GM23338 (cell line): ENCODE measurements at regions not wholly inside any gene's neighbourhood (a gene's known extent, or its start where the extent isn't known, plus 50 kb on each side); places are given as distances from the start of the nearest gene placed in this dataset.

Experiments
- ATAC-seq: fragments of 200-7000 bp; cut with Tn5 transposase; 3 replicates; pipeline ENCODE4 v1.9.1; 2020
- DNase-seq: peaks from one replicate; pipeline ENCODE4 v3.0.0-alpha.2; 2015; ENCODE audit warnings: low spot score
- H2AFZ ChIP-seq: fragments of 200-600 bp; sonication (generic); 2 replicates; pipeline ENCODE4 v1.8.0; 2016; ENCODE audit warnings: antibody characterized with exemption, mild to moderate bottlenecking, moderate library complexity
- H3F3A ChIP-seq: fragments of 200-600 bp; sonication (generic); replicated peaks from 2 replicates; pipeline ENCODE4 v1.8.0; 2017; ENCODE audit warnings: antibody characterized with exemption, mixed run types, low read depth
- H3K27ac ChIP-seq: fragments of 200-600 bp; sonication (generic); 2 replicates; pipeline ENCODE4 v1.6.1; 2016; ENCODE audit warnings: low read depth
- H3K27me3 ChIP-seq: fragments of 200-600 bp; sonication (generic); 2 replicates; pipeline ENCODE4 v1.8.0; 2016; ENCODE audit warnings: mild to moderate bottlenecking, mixed run types, moderate library complexity; ENCODE audit not compliant: insufficient read depth
- H3K36me3 ChIP-seq: fragments of 200-600 bp; sonication (generic); 2 replicates; pipeline ENCODE4 v1.8.0; 2016; ENCODE audit warnings: mild to moderate bottlenecking; ENCODE audit not compliant: insufficient read depth
- H3K4me1 ChIP-seq: fragments of 200-600 bp; sonication (generic); 2 replicates; pipeline ENCODE4 v1.8.0; 2016; ENCODE audit warnings: mild to moderate bottlenecking, moderate library complexity; ENCODE audit not compliant: insufficient read depth
- H3K4me2 ChIP-seq: fragments of 200-600 bp; sonication (generic); 2 replicates; pipeline ENCODE4 v1.7.1; 2017; ENCODE audit warnings: mixed run types
- H3K4me3 ChIP-seq: fragments of 200-600 bp; sonication (generic); 2 replicates; pipeline ENCODE4 v1.6.1; 2016; ENCODE audit warnings: mixed run types
- H3K79me2 ChIP-seq: fragments of 200-600 bp; sonication (generic); replicated peaks from 2 replicates; pipeline ENCODE4 v1.8.0; 2017; ENCODE audit warnings: mild to moderate bottlenecking; ENCODE audit not compliant: insufficient read depth
- H3K9me2 ChIP-seq: fragments of 200-600 bp; sonication (generic); 2 replicates; pipeline ENCODE4 v1.8.0; 2017; ENCODE audit not compliant: insufficient read depth
- H4K20me1 ChIP-seq: fragments of 200-600 bp; sonication (generic); replicated peaks from 2 replicates; pipeline ENCODE4 v1.8.0; 2017; ENCODE audit warnings: mild to moderate bottlenecking; ENCODE audit not compliant: insufficient read depth
- H3K27ac Mint-ChIP-seq: 2 replicates; pipeline ENCODE4 v1.8.0; 2020; ENCODE audit warnings: inconsistent platforms, mild to moderate bottlenecking, moderate library complexity, mixed read lengths
- H3K27me3 Mint-ChIP-seq: 3 replicates; pipeline ENCODE4 v1.8.0; 2022; ENCODE audit warnings: low read depth, mild to moderate bottlenecking, moderate library complexity, mixed read lengths, inconsistent platforms; ENCODE audit not compliant: insufficient read depth, poor library complexity
- H3K36me3 Mint-ChIP-seq: 3 replicates; pipeline ENCODE4 v1.8.0; 2021; ENCODE audit warnings: low read depth, mild to moderate bottlenecking, inconsistent platforms, moderate library complexity, mixed read lengths
- H3K4me1 Mint-ChIP-seq: 3 replicates; pipeline ENCODE4 v1.8.0; 2020; ENCODE audit warnings: mild to moderate bottlenecking, inconsistent platforms, mixed read lengths
- H3K4me3 Mint-ChIP-seq: 3 replicates; pipeline ENCODE4 v1.8.0; 2021; ENCODE audit warnings: moderate library complexity, mild to moderate bottlenecking, inconsistent platforms, mixed read lengths
- H3K9me3 Mint-ChIP-seq: 3 replicates; pipeline ENCODE4 v1.8.0; 2020; ENCODE audit warnings: moderate library complexity, mild to moderate bottlenecking, inconsistent platforms, mixed read lengths
- CREB1 ChIP-seq: fragments of 250-450 bp; sonication (Bioruptor Pico); IDR thresholded peaks from 2 replicates; pipeline ENCODE4 v1.5.0; 2020; ENCODE audit warnings: low read depth, mild to moderate bottlenecking, moderate library complexity
- POLR2AphosphoS5 ChIP-seq: IDR thresholded peaks from 2 replicates; pipeline ENCODE4 v1.6.1; 2016; ENCODE audit warnings: antibody characterized with exemption, low read depth
- ZNF114 ChIP-seq: fragments of 250-450 bp; sonication (Bioruptor Pico); IDR thresholded peaks from 2 replicates; pipeline ENCODE4 v1.5.0; 2020; ENCODE audit warnings: mild to moderate bottlenecking, moderate library complexity
- ZNF331 ChIP-seq: fragments of 250-450 bp; sonication (Bioruptor Pico); IDR thresholded peaks from 2 replicates; pipeline ENCODE4 v1.5.0; 2020; ENCODE audit warnings: low read depth, mild to moderate bottlenecking, moderate library complexity
- TF ChIP-seq, protein P1 (sequence below): IDR thresholded peaks from one replicate; pipeline ENCODE4 v1.6.1; 2018; ENCODE audit warnings: antibody characterized with exemption; ENCODE audit not compliant: unreplicated experiment
- TF ChIP-seq, protein P2 (sequence below): fragments of 250-450 bp; sonication (Bioruptor Pico); IDR thresholded peaks from 2 replicates; pipeline ENCODE4 v1.5.0; 2020; ENCODE audit warnings: mild to moderate bottlenecking, moderate library complexity

DNA sequence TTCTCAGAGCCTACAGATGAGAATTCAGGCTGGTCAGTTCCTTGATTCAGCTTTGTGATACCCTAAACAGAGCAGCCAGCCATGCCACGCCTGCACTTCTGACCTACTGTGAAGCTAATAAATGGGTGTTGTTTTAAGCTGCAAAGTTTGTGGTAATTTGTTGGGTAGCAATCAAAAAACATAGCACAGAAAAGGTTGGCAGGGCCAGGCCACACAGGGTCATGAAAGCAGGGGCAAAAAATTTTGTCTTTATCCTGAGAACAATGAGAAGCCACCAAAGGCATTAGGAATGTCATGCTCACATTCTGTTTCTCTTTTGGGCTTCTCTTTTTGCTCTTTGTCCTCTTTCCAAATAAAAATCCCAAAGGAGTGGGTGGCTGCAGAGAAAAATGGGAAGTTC is 385.9 kb downstream of the TXNL1 start:
- Mint-ChIP-seq H3K4me1 (peaks cover 3% of the 10 kb centered on the region; the same call in 2 of the 3 replicates), H3K36me3 (no peaks in the 10 kb centered on the region; the same call in 2 of the 3 replicates), H3K27ac (no peak overlapping the region), H3K9me3 (no peaks in the 10 kb centered on the region), H3K27me3 (peaks cover 2% of the 10 kb centered on the region), H3K4me3 (no peak overlapping the region)
- ATAC-seq (no peak), DNase-seq (no peak)
- Histone ChIP-seq H4K20me1 (no peaks in the 10 kb centered on the region), H3K4me3 (no peak overlapping the region), H3K4me2 (no peak overlapping the region), H3K79me2 (no peaks in the 10 kb centered on the region), H3F3A (no peaks in the 10 kb centered on the region), H3K4me1 (no peaks in the 10 kb centered on the region), H3K27me3 (no peaks in the 10 kb centered on the region), H3K9me2 (peaks cover 5% of the 10 kb centered on the region), H2AFZ (no peak overlapping the region), H3K36me3 (no peaks in the 10 kb centered on the region), H3K27ac (no peak overlapping the region)
- TF ChIP-seq ZNF114 (no peak), ZNF331 (no peak), CREB1 (CRISPR knock-in tag) (no peak), POLR2AphosphoS5 (no peak)
- TF ChIP-seq, protein P1, sequence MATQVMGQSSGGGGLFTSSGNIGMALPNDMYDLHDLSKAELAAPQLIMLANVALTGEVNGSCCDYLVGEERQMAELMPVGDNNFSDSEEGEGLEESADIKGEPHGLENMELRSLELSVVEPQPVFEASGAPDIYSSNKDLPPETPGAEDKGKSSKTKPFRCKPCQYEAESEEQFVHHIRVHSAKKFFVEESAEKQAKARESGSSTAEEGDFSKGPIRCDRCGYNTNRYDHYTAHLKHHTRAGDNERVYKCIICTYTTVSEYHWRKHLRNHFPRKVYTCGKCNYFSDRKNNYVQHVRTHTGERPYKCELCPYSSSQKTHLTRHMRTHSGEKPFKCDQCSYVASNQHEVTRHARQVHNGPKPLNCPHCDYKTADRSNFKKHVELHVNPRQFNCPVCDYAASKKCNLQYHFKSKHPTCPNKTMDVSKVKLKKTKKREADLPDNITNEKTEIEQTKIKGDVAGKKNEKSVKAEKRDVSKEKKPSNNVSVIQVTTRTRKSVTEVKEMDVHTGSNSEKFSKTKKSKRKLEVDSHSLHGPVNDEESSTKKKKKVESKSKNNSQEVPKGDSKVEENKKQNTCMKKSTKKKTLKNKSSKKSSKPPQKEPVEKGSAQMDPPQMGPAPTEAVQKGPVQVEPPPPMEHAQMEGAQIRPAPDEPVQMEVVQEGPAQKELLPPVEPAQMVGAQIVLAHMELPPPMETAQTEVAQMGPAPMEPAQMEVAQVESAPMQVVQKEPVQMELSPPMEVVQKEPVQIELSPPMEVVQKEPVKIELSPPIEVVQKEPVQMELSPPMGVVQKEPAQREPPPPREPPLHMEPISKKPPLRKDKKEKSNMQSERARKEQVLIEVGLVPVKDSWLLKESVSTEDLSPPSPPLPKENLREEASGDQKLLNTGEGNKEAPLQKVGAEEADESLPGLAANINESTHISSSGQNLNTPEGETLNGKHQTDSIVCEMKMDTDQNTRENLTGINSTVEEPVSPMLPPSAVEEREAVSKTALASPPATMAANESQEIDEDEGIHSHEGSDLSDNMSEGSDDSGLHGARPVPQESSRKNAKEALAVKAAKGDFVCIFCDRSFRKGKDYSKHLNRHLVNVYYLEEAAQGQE: no peak
- TF ChIP-seq, protein P2, sequence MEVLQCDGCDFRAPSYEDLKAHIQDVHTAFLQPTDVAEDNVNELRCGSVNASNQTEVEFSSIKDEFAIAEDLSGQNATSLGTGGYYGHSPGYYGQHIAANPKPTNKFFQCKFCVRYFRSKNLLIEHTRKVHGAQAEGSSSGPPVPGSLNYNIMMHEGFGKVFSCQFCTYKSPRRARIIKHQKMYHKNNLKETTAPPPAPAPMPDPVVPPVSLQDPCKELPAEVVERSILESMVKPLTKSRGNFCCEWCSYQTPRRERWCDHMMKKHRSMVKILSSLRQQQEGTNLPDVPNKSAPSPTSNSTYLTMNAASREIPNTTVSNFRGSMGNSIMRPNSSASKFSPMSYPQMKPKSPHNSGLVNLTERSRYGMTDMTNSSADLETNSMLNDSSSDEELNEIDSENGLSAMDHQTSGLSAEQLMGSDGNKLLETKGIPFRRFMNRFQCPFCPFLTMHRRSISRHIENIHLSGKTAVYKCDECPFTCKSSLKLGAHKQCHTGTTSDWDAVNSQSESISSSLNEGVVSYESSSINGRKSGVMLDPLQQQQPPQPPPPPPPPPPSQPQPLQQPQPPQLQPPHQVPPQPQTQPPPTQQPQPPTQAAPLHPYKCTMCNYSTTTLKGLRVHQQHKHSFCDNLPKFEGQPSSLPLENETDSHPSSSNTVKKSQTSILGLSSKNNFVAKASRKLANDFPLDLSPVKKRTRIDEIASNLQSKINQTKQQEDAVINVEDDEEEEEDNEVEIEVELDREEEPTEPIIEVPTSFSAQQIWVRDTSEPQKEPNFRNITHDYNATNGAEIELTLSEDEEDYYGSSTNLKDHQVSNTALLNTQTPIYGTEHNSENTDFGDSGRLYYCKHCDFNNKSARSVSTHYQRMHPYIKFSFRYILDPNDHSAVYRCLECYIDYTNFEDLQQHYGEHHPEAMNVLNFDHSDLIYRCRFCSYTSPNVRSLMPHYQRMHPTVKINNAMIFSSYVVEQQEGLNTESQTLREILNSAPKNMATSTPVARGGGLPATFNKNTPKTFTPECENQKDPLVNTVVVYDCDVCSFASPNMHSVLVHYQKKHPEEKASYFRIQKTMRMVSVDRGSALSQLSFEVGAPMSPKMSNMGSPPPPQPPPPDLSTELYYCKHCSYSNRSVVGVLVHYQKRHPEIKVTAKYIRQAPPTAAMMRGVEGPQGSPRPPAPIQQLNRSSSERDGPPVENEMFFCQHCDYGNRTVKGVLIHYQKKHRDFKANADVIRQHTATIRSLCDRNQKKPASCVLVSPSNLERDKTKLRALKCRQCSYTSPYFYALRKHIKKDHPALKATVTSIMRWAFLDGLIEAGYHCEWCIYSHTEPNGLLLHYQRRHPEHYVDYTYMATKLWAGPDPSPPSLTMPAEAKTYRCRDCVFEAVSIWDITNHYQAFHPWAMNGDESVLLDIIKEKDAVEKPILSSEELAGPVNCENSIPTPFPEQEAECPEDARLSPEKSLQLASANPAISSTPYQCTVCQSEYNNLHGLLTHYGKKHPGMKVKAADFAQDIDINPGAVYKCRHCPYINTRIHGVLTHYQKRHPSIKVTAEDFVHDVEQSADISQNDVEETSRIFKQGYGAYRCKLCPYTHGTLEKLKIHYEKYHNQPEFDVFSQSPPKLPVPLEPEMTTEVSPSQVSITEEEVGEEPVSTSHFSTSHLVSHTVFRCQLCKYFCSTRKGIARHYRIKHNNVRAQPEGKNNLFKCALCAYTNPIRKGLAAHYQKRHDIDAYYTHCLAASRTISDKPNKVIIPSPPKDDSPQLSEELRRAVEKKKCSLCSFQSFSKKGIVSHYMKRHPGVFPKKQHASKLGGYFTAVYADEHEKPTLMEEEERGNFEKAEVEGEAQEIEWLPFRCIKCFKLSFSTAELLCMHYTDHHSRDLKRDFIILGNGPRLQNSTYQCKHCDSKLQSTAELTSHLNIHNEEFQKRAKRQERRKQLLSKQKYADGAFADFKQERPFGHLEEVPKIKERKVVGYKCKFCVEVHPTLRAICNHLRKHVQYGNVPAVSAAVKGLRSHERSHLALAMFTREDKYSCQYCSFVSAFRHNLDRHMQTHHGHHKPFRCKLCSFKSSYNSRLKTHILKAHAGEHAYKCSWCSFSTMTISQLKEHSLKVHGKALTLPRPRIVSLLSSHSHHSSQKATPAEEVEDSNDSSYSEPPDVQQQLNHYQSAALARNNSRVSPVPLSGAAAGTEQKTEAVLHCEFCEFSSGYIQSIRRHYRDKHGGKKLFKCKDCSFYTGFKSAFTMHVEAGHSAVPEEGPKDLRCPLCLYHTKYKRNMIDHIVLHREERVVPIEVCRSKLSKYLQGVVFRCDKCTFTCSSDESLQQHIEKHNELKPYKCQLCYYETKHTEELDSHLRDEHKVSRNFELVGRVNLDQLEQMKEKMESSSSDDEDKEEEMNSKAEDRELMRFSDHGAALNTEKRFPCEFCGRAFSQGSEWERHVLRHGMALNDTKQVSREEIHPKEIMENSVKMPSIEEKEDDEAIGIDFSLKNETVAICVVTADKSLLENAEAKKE: no peak
